Progenitor cell of endocrine pancreas (in vitro differentiated cells): ENCODE measurements at regions not wholly inside any gene's neighbourhood (a gene's known extent, or its start where the extent isn't known, plus 50 kb on each side); places are given as distances from the start of the nearest gene placed in this dataset.

ENCODE experiments used
- DNase-seq: peaks from one replicate; pipeline ENCODE4 v3.0.0; 2021; ENCODE audit warnings: low spot score; ENCODE audit not compliant: unreplicated experiment
- H3K27ac Mint-ChIP-seq: 2 replicates; pipeline ENCODE4 v1.8.0; 2021; ENCODE audit warnings: mild to moderate bottlenecking, moderate library complexity, mixed read lengths
- H3K27me3 Mint-ChIP-seq: 2 replicates; pipeline ENCODE4 v1.8.0; 2021; ENCODE audit warnings: mixed read lengths
- H3K36me3 Mint-ChIP-seq: 2 replicates; pipeline ENCODE4 v1.8.0; 2022; ENCODE audit warnings: mixed read lengths; ENCODE audit not compliant: insufficient read depth
- H3K4me1 Mint-ChIP-seq: 2 replicates; pipeline ENCODE4 v1.8.0; 2021; ENCODE audit warnings: low read depth, mixed read lengths
- H3K4me3 Mint-ChIP-seq: 2 replicates; pipeline ENCODE4 v1.8.0; 2021; ENCODE audit warnings: low read depth, mild to moderate bottlenecking, moderate library complexity, mixed read lengths
- H3K9me3 Mint-ChIP-seq: 2 replicates; pipeline ENCODE4 v1.8.0; 2021; ENCODE audit warnings: low read depth, mixed read lengths
- TF ChIP-seq, protein P1 (sequence below): fragments of 200-600 bp; sonication (generic); IDR thresholded peaks from one replicate; pipeline ENCODE4 v1.5.0; 2021; ENCODE audit warnings: antibody characterized with exemption, mild to moderate bottlenecking; ENCODE audit not compliant: unreplicated experiment

GRCh38 chr9:135308821-135309762 lies 170.5 kb upstream of the PPP1R26 start:
- TF ChIP-seq, protein P1, sequence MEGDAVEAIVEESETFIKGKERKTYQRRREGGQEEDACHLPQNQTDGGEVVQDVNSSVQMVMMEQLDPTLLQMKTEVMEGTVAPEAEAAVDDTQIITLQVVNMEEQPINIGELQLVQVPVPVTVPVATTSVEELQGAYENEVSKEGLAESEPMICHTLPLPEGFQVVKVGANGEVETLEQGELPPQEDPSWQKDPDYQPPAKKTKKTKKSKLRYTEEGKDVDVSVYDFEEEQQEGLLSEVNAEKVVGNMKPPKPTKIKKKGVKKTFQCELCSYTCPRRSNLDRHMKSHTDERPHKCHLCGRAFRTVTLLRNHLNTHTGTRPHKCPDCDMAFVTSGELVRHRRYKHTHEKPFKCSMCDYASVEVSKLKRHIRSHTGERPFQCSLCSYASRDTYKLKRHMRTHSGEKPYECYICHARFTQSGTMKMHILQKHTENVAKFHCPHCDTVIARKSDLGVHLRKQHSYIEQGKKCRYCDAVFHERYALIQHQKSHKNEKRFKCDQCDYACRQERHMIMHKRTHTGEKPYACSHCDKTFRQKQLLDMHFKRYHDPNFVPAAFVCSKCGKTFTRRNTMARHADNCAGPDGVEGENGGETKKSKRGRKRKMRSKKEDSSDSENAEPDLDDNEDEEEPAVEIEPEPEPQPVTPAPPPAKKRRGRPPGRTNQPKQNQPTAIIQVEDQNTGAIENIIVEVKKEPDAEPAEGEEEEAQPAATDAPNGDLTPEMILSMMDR = no peak
- no peaks in the 10 kb centered on the region for H3K36me3 Mint-ChIP-seq
- no peaks in the 10 kb centered on the region for H3K4me1 Mint-ChIP-seq
- H3K27me3 Mint-ChIP-seq = peaks cover 44% of the 10 kb centered on the region
- H3K4me3 Mint-ChIP-seq = no peak overlapping the region
- DNase-seq = no peak
- H3K9me3 Mint-ChIP-seq = peaks cover 17% of the 10 kb centered on the region
- no peak overlapping the region for H3K27ac Mint-ChIP-seq

DNA sequence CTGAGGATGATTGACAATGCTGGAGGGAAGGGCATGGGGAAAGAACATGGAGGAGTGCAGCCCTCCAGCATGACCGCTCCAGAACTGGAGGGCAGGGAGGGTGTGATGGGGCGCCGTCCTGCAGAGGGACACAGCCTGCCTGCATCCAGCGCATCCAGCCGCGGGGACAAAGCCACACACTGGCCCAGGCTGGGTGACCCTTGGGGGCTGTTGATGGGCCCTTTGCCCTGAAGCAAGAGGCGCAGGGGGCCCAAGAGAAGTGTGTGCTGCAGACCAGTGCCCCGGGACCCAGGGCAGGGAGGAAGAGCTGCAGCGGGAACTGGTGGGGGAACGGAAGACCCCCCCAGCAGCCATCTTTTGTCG lies 169.8 kb upstream of the PPP1R26 start:
- Mint-ChIP-seq H3K4me3 (no peak overlapping the region), H3K4me1 (no peaks in the 10 kb centered on the region), H3K27me3 (peaks cover 44% of the 10 kb centered on the region), H3K27ac (no peak overlapping the region), H3K9me3 (peaks cover 17% of the 10 kb centered on the region), H3K36me3 (no peaks in the 10 kb centered on the region)
- DNase-seq = no peak
- TF ChIP-seq, protein P1 = no peak

- Mint-ChIP-seq H3K4me1 (no peaks in the 10 kb centered on the region), H3K4me3 (no peak overlapping the region), H3K36me3 (no peaks in the 10 kb centered on the region), H3K9me3 (peaks cover 17% of the 10 kb centered on the region), H3K27me3 (peaks cover 43% of the 10 kb centered on the region), H3K27ac (no peak overlapping the region)
- DNase-seq = no peak
- TF ChIP-seq, protein P1 = no peak
Observed at GRCh38 chr9:135310134-135310533, 169.4 kb upstream of the PPP1R26 start.

- DNase-seq = no peak
- H3K9me3 Mint-ChIP-seq = peaks cover 17% of the 10 kb centered on the region
- no peak overlapping the region for H3K27ac Mint-ChIP-seq
- no peak overlapping the region for H3K4me3 Mint-ChIP-seq
- no peaks in the 10 kb centered on the region for H3K4me1 Mint-ChIP-seq
- TF ChIP-seq, protein P1 = no peak
- H3K36me3 Mint-ChIP-seq = no peaks in the 10 kb centered on the region
- peaks cover 21% of the 10 kb centered on the region for H3K27me3 Mint-ChIP-seq
Observed at GRCh38 chr9:135315572-135315971, 164.0 kb upstream of the PPP1R26 start.

- H3K4me3 Mint-ChIP-seq = no peak overlapping the region
- TF ChIP-seq, protein P1 = no peak
- H3K4me1 Mint-ChIP-seq = no peaks in the 10 kb centered on the region
- no peak for DNase-seq
- no peaks in the 10 kb centered on the region for H3K9me3 Mint-ChIP-seq
- H3K27me3 Mint-ChIP-seq = peaks cover 23% of the 10 kb centered on the region
- H3K27ac Mint-ChIP-seq = no peak overlapping the region
- H3K36me3 Mint-ChIP-seq = no peaks in the 10 kb centered on the region
Observed at GRCh38 chr9:135320331-135320730, 159.3 kb upstream of the PPP1R26 start.
